ENCODE measurements at regions not wholly inside any gene's neighbourhood (a gene's known extent, or its start where the extent isn't known, plus 50 kb on each side); places are given as distances from the start of the nearest gene placed in this dataset.

GRCh38 chr2:120847700-120848321, 112.1 kb downstream of the GLI2 start:
- ChIA-PET POLR2A (interaction anchor here (0.5 kb wide), 1 partner anchor 154 kb away, joined by 4 read pairs; no protein-coding TSS in a partner anchor), CTCF (interaction anchor here (0.8 to 1.3 kb wide), 2 partner anchors 12 to 113 kb away, joined by 3 to 4 read pairs; no protein-coding TSS in a partner anchor)
- Histone ChIP-seq H3K9me3 (0 out of 3 replicates have a peak, but pooled peaks cover 2% of the 10 kb centered on the region), H3K4me3 (no peak overlapping the region), H3K4me2 (no peak overlapping the region), H3K27ac (no peak overlapping the region), H3K4me1 (no peaks in the 10 kb centered on the region)
- WGBS (ENCODE audit: missing lambda C conversion rate): 94% methylated on average over 20 of the region's 24 CpGs
- FAIRE-seq (no peak), ATAC-seq (no peak), DNase-seq (ENCODE audit: low read depth in 1 of 2, low spot score in 1 of 2) (no peak)
- no peak for TF ChIP-seq MYC (IDR thresholded peaks at IDR 0.05; ENCODE audit: borderline replicate concordance, low read length)
- no peak for TF ChIP-seq HOXB5 (CRISPR knock-in tag; IDR thresholded peaks at IDR 0.05)
- no peak for TF ChIP-seq HOXB13 (CRISPR knock-in tag; IDR thresholded peaks at IDR 0.05; ENCODE audit: low read depth)
- no peak for TF ChIP-seq ZSCAN20 (CRISPR knock-in tag; IDR thresholded peaks at IDR 0.05)
- TF ChIP-seq RFX5 (IDR thresholded peaks at IDR 0.05): no peak

- H3K9me3 ChIP-seq: 0 out of 3 replicates have a peak, but pooled peaks cover 2% of the 10 kb centered on the region
- WGBS (ENCODE audit: missing lambda C conversion rate): 95% methylated on average over 2 of the region's 2 CpGs
- no peak overlapping the region for H3K4me2 ChIP-seq
- DNase-seq (ENCODE audit: low read depth in 1 of 2, low spot score in 1 of 2): no peak
- no peaks in the 10 kb centered on the region for H3K4me1 ChIP-seq
- ChIA-PET CTCF (interaction anchor here (1.6 kb wide), 1 partner anchor 9 kb away, joined by 4 read pairs; no protein-coding TSS in a partner anchor), POLR2A (no interaction called here)
- TF ChIP-seq FOXS1 (CRISPR knock-in tag; IDR thresholded peaks at IDR 0.05) (no peak), HES2 (IDR thresholded peaks at IDR 0.05) (no peak), HMGXB4 (CRISPR knock-in tag; IDR thresholded peaks at IDR 0.05; ENCODE audit: borderline replicate concordance) (no peak), ESRRA (IDR thresholded peaks at IDR 0.05; ENCODE audit: borderline replicate concordance, low read length) (no peak), CTCF (IDR thresholded peaks at IDR 0.05) (no peak), HDAC2 (IDR thresholded peaks at IDR 0.05) (no peak), RCOR1 (IDR thresholded peaks at IDR 0.05; ENCODE audit: low read depth, low read length) (no peak), KDM5A (IDR thresholded peaks at IDR 0.05) (no peak), RNF2 (IDR thresholded peaks at IDR 0.05; ENCODE audit: borderline replicate concordance, low read depth) (no peak), SMC3 (IDR thresholded peaks at IDR 0.05) (no peak), NR3C1 (IDR thresholded peaks at IDR 0.05) (no peak), GATA3 (IDR thresholded peaks at IDR 0.05; ENCODE audit: borderline replicate concordance) (no peak)
- H3K4me3 ChIP-seq: no peak overlapping the region
- no peak overlapping the region for H3K27ac ChIP-seq
- no peak for ATAC-seq
- FAIRE-seq: no peak
Observed at GRCh38 chr2:120849278-120849677, 113.6 kb downstream of the GLI2 start.

GRCh38 chr2:120850551-120850950, 114.9 kb downstream of the GLI2 start:
- 87% methylated on average over 5 of the region's 5 CpGs for WGBS (ENCODE audit: missing lambda C conversion rate)
- no peak for FAIRE-seq

More at GRCh38 chr2:120850551-120850950, 114.9 kb downstream of the GLI2 start:
- Histone ChIP-seq H3K4me3 (no peak overlapping the region), H3K4me1 (no peaks in the 10 kb centered on the region), H3K4me2 (no peak overlapping the region), H3K27ac (no peak overlapping the region), H3K9me3 (0 out of 3 replicates have a peak, but pooled peaks cover 2% of the 10 kb centered on the region)
- ChIA-PET CTCF (no interaction called here), POLR2A (no interaction called here)
- TF ChIP-seq FOSL2 (IDR thresholded peaks at IDR 0.05) (no peak), FOSL2 (CRISPR knock-in tag; IDR thresholded peaks at IDR 0.05) (no peak), ELK1 (IDR thresholded peaks at IDR 0.05; ENCODE audit: low read depth, low read length) (no peak), TFCP2L1 (CRISPR knock-in tag; IDR thresholded peaks at IDR 0.05) (no peak), RNF2 (IDR thresholded peaks at IDR 0.05; ENCODE audit: borderline replicate concordance, low read depth) (no peak), HES2 (IDR thresholded peaks at IDR 0.05) (no peak), ZNF302 (CRISPR knock-in tag; IDR thresholded peaks at IDR 0.05) (no peak), HEYL (CRISPR knock-in tag; IDR thresholded peaks at IDR 0.05) (no peak), HMGXB4 (CRISPR knock-in tag; IDR thresholded peaks at IDR 0.05; ENCODE audit: borderline replicate concordance) (no peak), JUN (IDR thresholded peaks at IDR 0.05) (no peak)
- DNase-seq (ENCODE audit: low read depth in 1 of 2, low spot score in 1 of 2) (no peak), ATAC-seq (no peak)
